ENCODE measurements at regions not wholly inside any gene's neighbourhood (a gene's known extent, or its start where the extent isn't known, plus 50 kb on each side); places are given as distances from the start of the nearest gene placed in this dataset.

DNA sequence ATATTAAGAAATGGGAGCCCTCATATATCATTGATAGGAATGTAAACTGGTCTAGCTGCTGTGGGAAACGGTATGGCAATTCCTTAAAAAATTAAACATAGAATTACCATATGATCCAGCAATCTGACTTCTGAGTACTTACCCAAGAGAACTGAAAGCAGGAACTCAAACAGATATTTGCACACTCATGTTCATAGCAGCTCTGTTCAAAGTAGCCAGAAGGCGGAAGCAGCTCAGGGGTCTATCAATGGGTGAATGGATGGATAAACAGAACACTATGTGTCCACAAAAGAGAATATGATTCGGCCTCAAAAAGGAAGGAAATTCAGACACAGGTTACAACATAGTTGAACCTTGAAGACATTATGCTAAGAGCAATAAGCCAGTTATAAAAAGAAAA is 135.7 kb upstream of the NDUFV2 start:
- TF ChIP-seq, protein P1, sequence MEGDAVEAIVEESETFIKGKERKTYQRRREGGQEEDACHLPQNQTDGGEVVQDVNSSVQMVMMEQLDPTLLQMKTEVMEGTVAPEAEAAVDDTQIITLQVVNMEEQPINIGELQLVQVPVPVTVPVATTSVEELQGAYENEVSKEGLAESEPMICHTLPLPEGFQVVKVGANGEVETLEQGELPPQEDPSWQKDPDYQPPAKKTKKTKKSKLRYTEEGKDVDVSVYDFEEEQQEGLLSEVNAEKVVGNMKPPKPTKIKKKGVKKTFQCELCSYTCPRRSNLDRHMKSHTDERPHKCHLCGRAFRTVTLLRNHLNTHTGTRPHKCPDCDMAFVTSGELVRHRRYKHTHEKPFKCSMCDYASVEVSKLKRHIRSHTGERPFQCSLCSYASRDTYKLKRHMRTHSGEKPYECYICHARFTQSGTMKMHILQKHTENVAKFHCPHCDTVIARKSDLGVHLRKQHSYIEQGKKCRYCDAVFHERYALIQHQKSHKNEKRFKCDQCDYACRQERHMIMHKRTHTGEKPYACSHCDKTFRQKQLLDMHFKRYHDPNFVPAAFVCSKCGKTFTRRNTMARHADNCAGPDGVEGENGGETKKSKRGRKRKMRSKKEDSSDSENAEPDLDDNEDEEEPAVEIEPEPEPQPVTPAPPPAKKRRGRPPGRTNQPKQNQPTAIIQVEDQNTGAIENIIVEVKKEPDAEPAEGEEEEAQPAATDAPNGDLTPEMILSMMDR (conservative IDR thresholded peaks at IDR 0.05; ENCODE audit: low read length), result no peak
- TF ChIP-seq EZH2phosphoT487 (IDR thresholded peaks at IDR 0.05; ENCODE audit: borderline replicate concordance, low read depth, low read length), result no peak

All from OCI-LY7 (cell line).